ENCODE measurements at regions not wholly inside any gene's neighbourhood (a gene's known extent, or its start where the extent isn't known, plus 50 kb on each side); places are given as distances from the start of the nearest gene placed in this dataset.

GRCh38 chr2:81981585-81981984 lies 1677.0 kb upstream of the LRRTM1 start:
- TF ChIP-seq CTCF (IDR thresholded peaks at IDR 0.05) (no peak), POLR2AphosphoS5 (IDR thresholded peaks at IDR 0.05; ENCODE audit: low read depth, low read length) (no peak), REST (IDR thresholded peaks at IDR 0.05; ENCODE audit: insufficient read depth in 1 of 2, low read depth in 2 of 2, low read length in 1 of 2) (no peak), SIN3A (IDR thresholded peaks at IDR 0.05; ENCODE audit: borderline replicate concordance, insufficient read depth, low read depth, low read length) (no peak)

Measured in Panc1 (cell line).